ENCODE measurements at regions not wholly inside any gene's neighbourhood (a gene's known extent, or its start where the extent isn't known, plus 50 kb on each side); places are given as distances from the start of the nearest gene placed in this dataset.

- no peaks in the 10 kb centered on the region for H3K79me2 ChIP-seq (ENCODE audit: control insufficient read depth, insufficient read depth, low read length)
- H3K4me1 ChIP-seq (replicated peaks in 1 of 2; ENCODE audit: control insufficient read depth in 2 of 2, insufficient read depth in 2 of 2, low read length in 2 of 2): no peaks in the 10 kb centered on the region
- H3K9ac ChIP-seq (ENCODE audit: insufficient read depth in 1 of 2, low read depth in 2 of 2, low read length in 2 of 2): no peak overlapping the region
- no TSS peak for BruUV-seq (replicated peaks)
- no peak overlapping the region for H3K4me2 ChIP-seq (ENCODE audit: insufficient read depth, low read length)
- H3K27ac ChIP-seq (ENCODE audit: extremely low read depth, low read depth, low read length): no peak overlapping the region
- no peaks in the 10 kb centered on the region for H4K20me1 ChIP-seq (replicated peaks; ENCODE audit: control insufficient read depth, insufficient read depth, low read length)
- WGBS (ENCODE audit: insufficient coverage, low coverage, missing lambda C conversion rate): 0% methylated on average over 4 of the region's 4 CpGs
- H3K9me3 ChIP-seq (replicated peaks; ENCODE audit: control insufficient read depth, insufficient read depth, low read depth, low read length): no peaks in the 10 kb centered on the region
- no peaks in the 10 kb centered on the region for H3K27me3 ChIP-seq (ENCODE audit: control insufficient read depth in 2 of 2, insufficient read depth in 2 of 2, low read length in 2 of 2)
- DNase-seq (ENCODE audit: extremely low read depth in 1 of 4, low spot score in 3 of 4) (no peak), ATAC-seq (no peak), FAIRE-seq (no peak)
- CTCF ChIA-PET (ENCODE audit: low intra/inter-chr PET ratio): no interaction called here
- in situ Hi-C loops (cut with MboI): no loop called here
- POLR2A ChIA-PET: no interaction called here
- H3K9me1 ChIP-seq (ENCODE audit: control insufficient read depth, insufficient read depth, low read length): no peaks in the 10 kb centered on the region
- no peak overlapping the region for H3K4me3 ChIP-seq
- no peaks in the 10 kb centered on the region for H3K36me3 ChIP-seq (ENCODE audit: control insufficient read depth, insufficient read depth, low read length)
- no peak overlapping the region for H2AFZ ChIP-seq (ENCODE audit: low read depth, low read length)
- TF ChIP-seq ZBTB34 (CRISPR knock-in tag; IDR thresholded peaks at IDR 0.05) (no peak), SIN3B (IDR thresholded peaks at IDR 0.05; ENCODE audit: low read depth) (no peak), NFIC (IDR thresholded peaks at IDR 0.05) (peak; percentile 97), XRCC5 (IDR thresholded peaks at IDR 0.05; ENCODE audit: low read depth, low read length) (no peak), MYC (IDR thresholded peaks at IDR 0.05; ENCODE audit: low read depth, low read length) (no peak), MYC (CRISPR knock-in tag; IDR thresholded peaks at IDR 0.05; ENCODE audit: borderline replicate concordance, low read depth) (no peak), NFIX (CRISPR knock-in tag; IDR thresholded peaks at IDR 0.05; ENCODE audit: low read depth) (peak; percentile 92)
- intact Hi-C loops (cut with micrococcal nuclease): no loop called here
Measured at GRCh38 chr5:86030753-86031152, 587.0 kb upstream of the COX7C start.
